Upper lobe of right lung (tissue), 1 donor: ENCODE measurements at regions not wholly inside any gene's neighbourhood (a gene's known extent, or its start where the extent isn't known, plus 50 kb on each side); places are given as distances from the start of the nearest gene placed in this dataset.

Experiments used
- ATAC-seq: fragments of 200-7000 bp; cut with Tn5 transposase; one replicate; pipeline ENCODE4 v1.9.1; 2020; ENCODE audit warnings: mild to moderate bottlenecking, moderate library complexity
- DNase-seq: peaks from one replicate; pipeline ENCODE4 v3.0.0-alpha.2; 2020
- H3K27ac ChIP-seq: fragments of 200-600 bp; one replicate; pipeline ENCODE4 v1.8.0; 2022
- H3K27me3 ChIP-seq: fragments of 200-600 bp; one replicate; pipeline ENCODE4 v1.8.0; 2022; ENCODE audit warnings: mild to moderate bottlenecking
- H3K36me3 ChIP-seq: fragments of 200-600 bp; one replicate; pipeline ENCODE4 v1.8.0; 2022
- H3K4me1 ChIP-seq: fragments of 200-600 bp; one replicate; pipeline ENCODE4 v1.8.0; 2022
- H3K4me3 ChIP-seq: fragments of 200-600 bp; one replicate; pipeline ENCODE4 v1.8.0; 2022; ENCODE audit warnings: mild to moderate bottlenecking
- H3K9me3 ChIP-seq: fragments of 200-600 bp; one replicate; pipeline ENCODE4 v1.8.0; 2022
- intact Hi-C: fragments of 100-400 bp; cut with DNase I; formaldehyde crosslinking; loops from one replicate; pipeline ENCODE4 v1.11.0; 2022
- TF ChIP-seq, protein P1 (sequence below): fragments of 200-600 bp; IDR thresholded peaks from one replicate; pipeline ENCODE4 v1.8.0; 2022; ENCODE audit warnings: antibody characterized with exemption
- donor health status: DM: no; HTN: yes; CAD: no; lungs with severe emphysema.

DNA sequence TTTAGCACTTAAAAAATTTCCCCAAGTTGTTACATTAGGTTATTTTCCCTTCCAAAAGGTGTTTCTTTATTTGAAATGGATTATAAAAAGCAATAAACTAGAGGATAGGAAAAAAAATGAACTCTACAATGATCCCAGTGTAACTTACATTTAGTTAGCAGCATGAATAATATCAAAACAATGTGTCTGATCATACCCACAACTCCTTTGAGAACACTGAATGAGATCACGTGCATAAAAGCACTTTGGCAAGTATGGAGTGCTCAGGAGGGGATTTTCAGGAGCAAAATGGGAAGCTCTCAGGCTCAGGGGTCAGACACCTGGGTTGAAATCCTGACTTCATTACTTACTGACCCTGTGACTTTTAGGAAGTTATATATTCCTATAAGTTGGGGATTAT is 369.7 kb upstream of the PROX1 start:
- intact Hi-C loops: no loop called here
- Histone ChIP-seq H3K4me1 (no peaks in the 10 kb centered on the region), H3K9me3 (no peaks in the 10 kb centered on the region), H3K4me3 (no peak overlapping the region), H3K27me3 (no peaks in the 10 kb centered on the region), H3K36me3 (no peaks in the 10 kb centered on the region), H3K27ac (no peak overlapping the region)
- ATAC-seq: no peak
- no peak for DNase-seq
- TF ChIP-seq, protein P1, sequence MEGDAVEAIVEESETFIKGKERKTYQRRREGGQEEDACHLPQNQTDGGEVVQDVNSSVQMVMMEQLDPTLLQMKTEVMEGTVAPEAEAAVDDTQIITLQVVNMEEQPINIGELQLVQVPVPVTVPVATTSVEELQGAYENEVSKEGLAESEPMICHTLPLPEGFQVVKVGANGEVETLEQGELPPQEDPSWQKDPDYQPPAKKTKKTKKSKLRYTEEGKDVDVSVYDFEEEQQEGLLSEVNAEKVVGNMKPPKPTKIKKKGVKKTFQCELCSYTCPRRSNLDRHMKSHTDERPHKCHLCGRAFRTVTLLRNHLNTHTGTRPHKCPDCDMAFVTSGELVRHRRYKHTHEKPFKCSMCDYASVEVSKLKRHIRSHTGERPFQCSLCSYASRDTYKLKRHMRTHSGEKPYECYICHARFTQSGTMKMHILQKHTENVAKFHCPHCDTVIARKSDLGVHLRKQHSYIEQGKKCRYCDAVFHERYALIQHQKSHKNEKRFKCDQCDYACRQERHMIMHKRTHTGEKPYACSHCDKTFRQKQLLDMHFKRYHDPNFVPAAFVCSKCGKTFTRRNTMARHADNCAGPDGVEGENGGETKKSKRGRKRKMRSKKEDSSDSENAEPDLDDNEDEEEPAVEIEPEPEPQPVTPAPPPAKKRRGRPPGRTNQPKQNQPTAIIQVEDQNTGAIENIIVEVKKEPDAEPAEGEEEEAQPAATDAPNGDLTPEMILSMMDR: no peak

DNA sequence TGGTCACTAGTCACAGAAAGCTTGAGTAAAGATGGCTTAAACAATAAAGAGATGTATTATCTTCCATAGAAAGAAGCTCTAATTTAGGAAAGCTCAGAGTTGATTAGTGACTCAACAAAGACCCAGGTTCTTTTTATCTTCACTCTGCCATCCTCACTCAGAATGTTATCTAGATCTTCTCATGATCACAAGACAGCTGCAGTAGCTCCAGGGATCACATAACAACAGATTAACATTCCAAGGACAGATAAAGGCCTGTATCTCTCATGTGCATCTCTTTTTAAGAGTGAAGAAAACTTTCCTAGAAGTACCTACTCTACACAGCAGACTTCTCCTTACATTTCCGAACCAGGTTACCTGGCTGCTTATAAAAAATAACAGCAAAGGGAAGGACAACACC is 368.7 kb upstream of the PROX1 start:
- Histone ChIP-seq H3K9me3 (no peaks in the 10 kb centered on the region), H3K36me3 (no peaks in the 10 kb centered on the region), H3K4me1 (no peaks in the 10 kb centered on the region), H3K27ac (no peak overlapping the region), H3K27me3 (no peaks in the 10 kb centered on the region), H3K4me3 (no peak overlapping the region)
- no peak for ATAC-seq
- TF ChIP-seq, protein P1: no peak
- no peak for DNase-seq
- intact Hi-C loops: no loop called here

DNA sequence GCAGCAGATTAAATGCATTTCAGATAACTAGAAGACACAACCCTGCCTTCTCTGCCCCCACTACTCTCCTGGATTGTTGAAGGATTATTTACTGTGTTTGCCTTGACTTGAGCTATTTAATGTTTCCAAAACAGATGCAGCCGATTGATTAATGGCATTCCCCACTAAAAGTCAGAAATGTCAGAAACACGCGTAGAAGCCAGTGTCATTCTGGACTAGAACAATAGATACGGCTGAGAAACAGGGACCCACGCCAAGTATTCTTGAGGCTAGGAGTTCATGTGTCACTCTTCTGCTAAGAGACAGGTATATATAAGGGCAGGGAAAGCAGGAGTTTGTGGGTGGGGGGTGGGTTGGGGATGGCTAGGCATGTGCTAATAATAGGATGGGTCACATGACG is 366.7 kb upstream of the PROX1 start:
- no peak for DNase-seq
- TF ChIP-seq, protein P1: no peak
- no peaks in the 10 kb centered on the region for H3K36me3 ChIP-seq
- intact Hi-C loops: no loop called here
- ATAC-seq: no peak
- no peaks in the 10 kb centered on the region for H3K27me3 ChIP-seq
- no peak overlapping the region for H3K4me3 ChIP-seq
- H3K4me1 ChIP-seq: no peaks in the 10 kb centered on the region
- no peak overlapping the region for H3K27ac ChIP-seq
- H3K9me3 ChIP-seq: no peaks in the 10 kb centered on the region

DNA sequence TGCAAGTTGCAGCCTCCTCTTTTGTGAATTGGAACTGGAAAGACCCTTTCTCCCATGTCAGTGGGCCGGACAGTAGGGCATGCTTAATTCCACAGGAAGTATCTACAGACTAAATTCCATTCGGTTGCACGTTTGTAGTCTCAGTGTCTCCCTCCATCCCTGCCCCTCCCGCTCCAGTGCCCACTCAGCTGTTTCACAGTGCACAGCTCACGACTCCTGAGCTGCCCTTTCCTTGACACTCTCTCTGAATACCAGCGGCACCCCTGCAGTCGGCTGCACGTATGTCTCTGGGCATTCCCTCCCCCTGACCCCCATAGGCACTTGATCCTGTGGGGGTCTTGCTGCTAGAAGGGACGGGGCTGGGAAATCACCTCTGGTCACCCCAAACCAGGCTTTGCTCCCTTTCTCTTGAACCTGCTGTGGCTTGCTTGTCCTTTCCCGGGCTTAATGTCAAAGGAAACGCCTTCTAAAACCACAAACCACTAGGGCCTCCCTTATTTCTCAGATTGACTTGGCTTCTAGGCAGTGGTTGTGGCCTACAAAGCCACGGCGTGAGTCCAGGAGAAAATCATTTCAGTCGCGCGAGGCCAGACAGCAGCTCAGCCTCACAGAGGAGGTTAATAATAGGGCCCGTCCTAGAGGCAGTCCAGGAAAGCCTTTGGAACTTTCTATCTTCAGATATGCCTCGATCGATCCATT is 365.3 kb upstream of the PROX1 start:
- H3K27ac ChIP-seq: no peak overlapping the region
- TF ChIP-seq, protein P1: no peak
- no peaks in the 10 kb centered on the region for H3K4me1 ChIP-seq
- intact Hi-C loops: no loop called here
- no peaks in the 10 kb centered on the region for H3K9me3 ChIP-seq
- ATAC-seq (no peak), DNase-seq (no peak)
- no peak overlapping the region for H3K4me3 ChIP-seq
- H3K27me3 ChIP-seq: no peaks in the 10 kb centered on the region
- no peaks in the 10 kb centered on the region for H3K36me3 ChIP-seq

DNA sequence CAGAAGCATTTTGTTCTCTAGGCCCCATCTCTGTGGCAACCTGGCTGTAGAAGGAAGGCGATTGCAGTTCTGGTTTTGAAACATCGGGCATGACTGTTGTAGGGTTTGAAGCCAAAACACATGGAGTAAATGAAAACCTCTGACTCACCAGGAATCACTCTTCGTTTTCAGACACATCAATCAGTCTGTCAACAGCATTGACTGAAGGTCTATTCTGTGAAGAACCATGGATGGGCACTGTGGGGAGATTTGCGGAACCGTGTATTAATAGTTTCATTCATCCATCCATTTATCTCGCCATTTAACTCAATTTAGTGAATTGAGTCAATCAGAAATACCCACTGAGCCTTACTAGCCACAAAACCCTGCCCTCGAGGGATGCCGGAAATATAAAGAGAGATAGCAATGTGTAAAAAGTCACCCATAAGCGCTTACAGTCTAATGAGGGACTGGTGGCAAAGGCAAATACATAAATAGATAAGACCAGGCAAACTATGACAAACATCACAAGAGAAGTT is 364.6 kb upstream of the PROX1 start:
- no peak for DNase-seq
- intact Hi-C loops: no loop called here

More for the DNA sequence above, 364.6 kb upstream of the PROX1 start:
- Histone ChIP-seq H3K27me3 (no peaks in the 10 kb centered on the region), H3K4me1 (no peaks in the 10 kb centered on the region), H3K9me3 (no peaks in the 10 kb centered on the region), H3K4me3 (no peak overlapping the region), H3K36me3 (no peaks in the 10 kb centered on the region), H3K27ac (no peak overlapping the region)
- ATAC-seq: no peak
- TF ChIP-seq, protein P1: no peak
